ENCODE measurements at regions not wholly inside any gene's neighbourhood (a gene's known extent, or its start where the extent isn't known, plus 50 kb on each side); places are given as distances from the start of the nearest gene placed in this dataset.
A peak's percentile ranks its signal among the peaks of the same experiment; 100 is the strongest.
"Not testable (repeated sequence)": the region's sequence is repeated elsewhere in the genome, so short reads cannot be mapped to it uniquely, and the experiment has no call there.

GRCh38 chr20:30513050-30513628 lies 744.3 kb upstream of the DEFB115 start:
- H3K27me3 Mint-ChIP-seq (ENCODE audit: unreplicated experiment), result peaks cover 11% of the 10 kb centered on the region
- no peak for TF ChIP-seq CTCF (IDR thresholded peaks at IDR 0.05; ENCODE audit: unreplicated experiment)
- H3K36me3 Mint-ChIP-seq (ENCODE audit: low read depth, unreplicated experiment), result peaks cover 17% of the 10 kb centered on the region
- H3K27ac Mint-ChIP-seq (ENCODE audit: unreplicated experiment), result no peak overlapping the region
- peaks cover 21% of the 10 kb centered on the region for H3K9me3 Mint-ChIP-seq (ENCODE audit: unreplicated experiment)
- H3K4me3 Mint-ChIP-seq (ENCODE audit: unreplicated experiment), result no peak overlapping the region
- H3K4me1 Mint-ChIP-seq (ENCODE audit: unreplicated experiment), result peaks cover 2% of the 10 kb centered on the region
- DNase-seq (ENCODE audit: low spot score), result no peak

- not testable (repeated sequence) for H3K4me1 Mint-ChIP-seq (ENCODE audit: unreplicated experiment); H3K4me3 Mint-ChIP-seq (ENCODE audit: unreplicated experiment); DNase-seq (ENCODE audit: low spot score); H3K27me3 Mint-ChIP-seq (ENCODE audit: unreplicated experiment); H3K27ac Mint-ChIP-seq (ENCODE audit: unreplicated experiment)
- peaks cover 10% of the 10 kb centered on the region for H3K9me3 Mint-ChIP-seq (ENCODE audit: unreplicated experiment)
- H3K36me3 Mint-ChIP-seq (ENCODE audit: low read depth, unreplicated experiment), result peaks cover 15% of the 10 kb centered on the region
These were observed 741.5 kb upstream of the DEFB115 start for GRCh38 chr20:30515915-30516314.

DNA sequence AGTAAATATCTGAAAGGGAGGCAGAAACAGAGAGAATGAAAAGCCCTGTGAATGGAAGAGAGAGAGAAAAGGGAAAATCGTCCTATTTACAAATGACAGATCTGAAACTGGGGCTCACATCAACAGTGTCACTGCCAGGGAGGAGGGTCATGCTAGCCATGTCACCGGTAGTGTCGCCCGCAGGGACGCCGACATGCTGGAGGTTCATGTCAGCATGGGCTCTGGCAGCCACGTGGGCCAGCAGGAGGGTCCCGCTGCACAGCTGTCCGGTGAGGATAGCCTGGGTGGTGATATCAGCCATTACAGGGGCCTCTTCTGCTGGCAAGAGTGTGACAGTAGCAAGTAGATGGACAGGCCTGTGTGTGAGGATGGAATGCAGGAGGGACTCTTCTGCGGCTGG lies 738.6 kb upstream of the DEFB115 start:
- H3K4me3 Mint-ChIP-seq (ENCODE audit: unreplicated experiment); H3K27ac Mint-ChIP-seq (ENCODE audit: unreplicated experiment); H3K27me3 Mint-ChIP-seq (ENCODE audit: unreplicated experiment); DNase-seq (ENCODE audit: low spot score); H3K36me3 Mint-ChIP-seq (ENCODE audit: low read depth, unreplicated experiment); H3K9me3 Mint-ChIP-seq (ENCODE audit: unreplicated experiment); H3K4me1 Mint-ChIP-seq (ENCODE audit: unreplicated experiment): not testable (repeated sequence)

DNA sequence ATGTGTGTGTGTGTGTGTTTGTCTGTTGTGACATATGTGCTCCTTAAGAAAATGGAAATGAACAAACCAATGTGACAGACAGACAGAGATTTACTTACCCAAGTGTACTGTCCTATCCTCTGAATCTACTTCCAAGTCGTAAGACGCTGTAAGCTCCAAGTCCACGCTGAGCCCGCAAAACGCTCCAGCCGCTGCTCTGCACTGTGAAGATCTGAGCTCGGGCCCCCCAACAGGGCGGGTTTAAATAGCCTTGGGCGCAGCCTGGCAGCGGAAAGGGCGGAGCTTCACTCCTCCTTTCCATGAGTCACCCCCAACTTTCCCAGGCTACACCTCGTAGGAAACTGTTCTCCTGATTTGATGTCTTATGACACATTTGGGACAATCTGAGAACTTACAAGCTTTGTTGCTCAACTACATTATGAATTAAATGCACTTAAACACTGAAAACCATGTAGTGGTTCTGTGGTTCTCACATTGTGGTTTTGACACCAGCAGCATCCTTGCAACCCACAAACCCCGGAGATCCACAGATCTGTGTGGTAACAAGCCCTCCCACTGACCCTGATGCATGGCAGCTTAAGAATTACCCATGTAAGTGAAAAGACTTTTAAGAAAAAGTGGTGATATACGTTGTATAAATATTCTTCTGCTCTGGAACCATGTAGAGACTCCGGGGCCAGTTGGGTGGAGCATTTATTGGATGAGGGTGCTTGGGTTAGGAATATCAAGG lies 735.6 kb upstream of the DEFB115 start:
- not testable (repeated sequence) for DNase-seq (ENCODE audit: low spot score); H3K9me3 Mint-ChIP-seq (ENCODE audit: unreplicated experiment); H3K36me3 Mint-ChIP-seq (ENCODE audit: low read depth, unreplicated experiment); H3K4me3 Mint-ChIP-seq (ENCODE audit: unreplicated experiment); H3K27ac Mint-ChIP-seq (ENCODE audit: unreplicated experiment); H3K27me3 Mint-ChIP-seq (ENCODE audit: unreplicated experiment); H3K4me1 Mint-ChIP-seq (ENCODE audit: unreplicated experiment)

DNA sequence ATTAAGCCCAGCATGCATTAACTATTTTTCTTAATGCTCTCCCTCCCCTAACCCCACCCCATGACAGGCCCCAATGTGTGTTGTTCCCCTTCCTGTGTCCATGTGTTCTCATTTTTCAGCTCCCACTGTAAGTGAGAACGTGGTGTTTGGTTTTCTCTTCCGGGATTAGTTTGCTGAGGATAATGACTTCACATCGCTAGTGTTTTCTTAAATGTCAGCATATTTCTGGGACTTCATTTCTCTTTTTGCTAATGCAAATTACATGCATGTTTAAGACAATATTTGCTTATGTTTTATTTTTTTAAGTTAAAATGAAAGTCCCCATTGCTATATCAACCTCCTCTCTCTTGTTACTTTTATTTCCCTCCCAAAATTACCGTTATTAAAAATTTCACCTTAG lies 733.3 kb upstream of the DEFB115 start:
- DNase-seq (ENCODE audit: low spot score); H3K9me3 Mint-ChIP-seq (ENCODE audit: unreplicated experiment); H3K4me3 Mint-ChIP-seq (ENCODE audit: unreplicated experiment); H3K4me1 Mint-ChIP-seq (ENCODE audit: unreplicated experiment); H3K36me3 Mint-ChIP-seq (ENCODE audit: low read depth, unreplicated experiment); H3K27me3 Mint-ChIP-seq (ENCODE audit: unreplicated experiment); H3K27ac Mint-ChIP-seq (ENCODE audit: unreplicated experiment): not testable (repeated sequence)

DNA sequence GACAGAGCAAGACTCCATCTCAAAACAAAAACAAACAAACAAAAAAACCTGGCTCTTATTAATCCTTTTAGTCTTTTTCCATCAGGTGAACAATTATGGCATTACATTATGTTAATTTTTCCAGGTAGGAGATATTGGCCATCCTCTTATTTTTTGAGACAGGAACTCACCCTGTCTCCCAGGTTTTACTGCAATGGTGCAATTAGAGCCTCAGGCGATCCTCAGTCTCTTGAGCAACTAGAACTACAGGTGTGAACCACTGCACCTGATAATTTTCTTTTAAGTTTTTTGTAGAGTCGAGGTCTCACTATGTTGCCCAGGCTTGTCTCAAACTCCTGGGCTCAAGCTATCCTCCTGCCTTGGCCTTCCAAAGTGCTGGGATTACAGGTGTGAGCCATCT lies 732.7 kb upstream of the DEFB115 start:
- not testable (repeated sequence) for H3K27ac Mint-ChIP-seq (ENCODE audit: unreplicated experiment); H3K27me3 Mint-ChIP-seq (ENCODE audit: unreplicated experiment); H3K4me1 Mint-ChIP-seq (ENCODE audit: unreplicated experiment); H3K9me3 Mint-ChIP-seq (ENCODE audit: unreplicated experiment); DNase-seq (ENCODE audit: low spot score); H3K4me3 Mint-ChIP-seq (ENCODE audit: unreplicated experiment); H3K36me3 Mint-ChIP-seq (ENCODE audit: low read depth, unreplicated experiment)

DNA sequence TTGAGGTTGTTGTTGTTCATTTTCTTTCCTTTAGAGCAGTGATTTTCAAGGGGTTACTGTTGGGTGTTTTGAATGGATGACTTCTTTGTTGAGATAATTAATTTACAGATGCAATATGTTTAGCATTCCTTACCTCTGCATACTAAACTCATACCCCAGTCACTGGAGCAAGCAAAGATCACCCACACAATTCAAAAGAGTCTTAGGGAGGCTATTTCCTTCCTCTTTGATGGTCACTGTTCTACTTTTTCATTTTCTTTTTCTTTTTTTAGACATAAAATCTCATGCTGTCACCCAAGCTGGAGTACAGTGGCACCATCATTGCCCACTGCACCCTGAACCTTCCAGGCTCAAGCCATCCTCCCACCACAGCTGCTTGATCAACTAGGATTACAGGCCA lies 723.8 kb upstream of the DEFB115 start:
- not testable (repeated sequence) for H3K4me1 Mint-ChIP-seq (ENCODE audit: unreplicated experiment); H3K27ac Mint-ChIP-seq (ENCODE audit: unreplicated experiment); H3K4me3 Mint-ChIP-seq (ENCODE audit: unreplicated experiment); DNase-seq (ENCODE audit: low spot score); H3K9me3 Mint-ChIP-seq (ENCODE audit: unreplicated experiment); H3K27me3 Mint-ChIP-seq (ENCODE audit: unreplicated experiment); H3K36me3 Mint-ChIP-seq (ENCODE audit: low read depth, unreplicated experiment)

DNA sequence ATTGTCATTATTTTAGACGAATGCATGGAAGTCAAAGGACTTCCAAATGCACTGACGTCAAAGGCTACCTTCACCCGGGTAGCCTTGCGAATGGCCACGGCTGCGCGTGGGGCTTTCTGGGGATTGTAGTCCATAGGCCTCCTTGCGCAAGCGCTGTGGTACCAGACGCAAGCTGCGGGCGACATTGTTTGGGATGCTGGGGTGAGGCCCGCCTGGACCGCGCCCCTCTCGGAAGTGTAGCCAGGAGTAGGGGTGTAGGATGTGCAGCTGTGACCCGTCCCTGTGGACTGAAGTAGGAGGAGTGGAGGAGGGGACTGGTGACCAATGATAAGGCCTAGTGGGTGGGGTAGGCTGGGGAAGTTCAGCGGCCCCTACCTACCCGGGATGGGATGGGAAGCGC lies 720.0 kb upstream of the DEFB115 start:
- H3K4me1 Mint-ChIP-seq (ENCODE audit: unreplicated experiment); H3K36me3 Mint-ChIP-seq (ENCODE audit: low read depth, unreplicated experiment); H3K9me3 Mint-ChIP-seq (ENCODE audit: unreplicated experiment); H3K27ac Mint-ChIP-seq (ENCODE audit: unreplicated experiment); H3K27me3 Mint-ChIP-seq (ENCODE audit: unreplicated experiment): not testable (repeated sequence)
- peak overlapping the region; percentile 91 for H3K4me3 Mint-ChIP-seq (ENCODE audit: unreplicated experiment)
- DNase-seq (ENCODE audit: low spot score), result peak; percentile 66

GRCh38 chr20:30540330-30541069 lies 717.0 kb upstream of the DEFB115 start:
- not testable (repeated sequence) for H3K4me1 Mint-ChIP-seq (ENCODE audit: unreplicated experiment); H3K36me3 Mint-ChIP-seq (ENCODE audit: low read depth, unreplicated experiment); H3K27me3 Mint-ChIP-seq (ENCODE audit: unreplicated experiment); H3K9me3 Mint-ChIP-seq (ENCODE audit: unreplicated experiment); H3K4me3 Mint-ChIP-seq (ENCODE audit: unreplicated experiment); H3K27ac Mint-ChIP-seq (ENCODE audit: unreplicated experiment); DNase-seq (ENCODE audit: low spot score)

- not testable (repeated sequence) for H3K27me3 Mint-ChIP-seq (ENCODE audit: unreplicated experiment); H3K9me3 Mint-ChIP-seq (ENCODE audit: unreplicated experiment); H3K36me3 Mint-ChIP-seq (ENCODE audit: low read depth, unreplicated experiment); H3K4me3 Mint-ChIP-seq (ENCODE audit: unreplicated experiment); DNase-seq (ENCODE audit: low spot score); H3K4me1 Mint-ChIP-seq (ENCODE audit: unreplicated experiment); H3K27ac Mint-ChIP-seq (ENCODE audit: unreplicated experiment)
These were observed 706.2 kb upstream of the DEFB115 start for GRCh38 chr20:30551236-30551635.

DNA sequence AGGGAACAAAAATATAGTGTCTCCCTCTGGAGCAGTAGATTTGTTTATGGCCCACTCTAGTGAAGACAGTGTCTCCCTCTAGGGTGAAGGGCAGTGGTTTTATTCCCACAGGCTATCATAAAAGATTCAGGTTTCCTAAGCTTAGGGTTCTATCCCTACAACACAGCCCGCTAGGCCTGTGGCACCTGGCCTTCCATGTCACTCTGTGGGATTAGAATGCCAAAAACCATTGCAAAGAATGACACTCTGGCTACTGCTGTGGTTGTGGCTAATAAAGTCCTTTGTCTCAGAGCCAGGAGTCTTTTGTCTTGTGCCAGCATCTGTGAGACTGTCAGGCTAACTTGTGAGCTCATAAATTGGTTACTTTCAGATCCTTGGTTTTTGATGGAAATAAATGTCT lies 700.7 kb upstream of the DEFB115 start:
- not testable (repeated sequence) for H3K9me3 Mint-ChIP-seq (ENCODE audit: unreplicated experiment); H3K27me3 Mint-ChIP-seq (ENCODE audit: unreplicated experiment); H3K4me3 Mint-ChIP-seq (ENCODE audit: unreplicated experiment); H3K4me1 Mint-ChIP-seq (ENCODE audit: unreplicated experiment); H3K27ac Mint-ChIP-seq (ENCODE audit: unreplicated experiment); DNase-seq (ENCODE audit: low spot score); H3K36me3 Mint-ChIP-seq (ENCODE audit: low read depth, unreplicated experiment)

All from endothelial cell (in vitro differentiated cells).